Cardiac fibroblast (primary cell): ENCODE measurements at regions not wholly inside any gene's neighbourhood (a gene's known extent, or its start where the extent isn't known, plus 50 kb on each side); places are given as distances from the start of the nearest gene placed in this dataset.

Source experiments
- DNase-seq, 2 donors: peaks; one replicate each; pipeline versions ENCODE4 v3.0.0 to v3.0.0-alpha.2; 2010; ENCODE audit warnings: low read depth in 2 of 2
- H3K4me3 ChIP-seq, 2 donors: replicated peaks in 1 of 2; 1 replicate in 1 of 2; 2 replicates in 1 of 2; pipeline ENCODE4 v1.5.1; 2011; ENCODE audit warnings: low read depth in 2 of 2, low read length in 2 of 2, mild to moderate bottlenecking in 2 of 2, moderate library complexity in 1 of 2
- CTCF ChIP-seq: IDR thresholded peaks from one replicate; pipeline ENCODE4 v1.5.1; 2011; ENCODE audit warnings: low read depth, mild to moderate bottlenecking, low read length, inconsistent platforms

GRCh38 chr6:3565291-3565690 lies 108.4 kb upstream of the SLC22A23 start:
- no peak for DNase-seq
- H3K4me3 ChIP-seq = no peak overlapping the region
- no peak for TF ChIP-seq CTCF

- no peak overlapping the region for H3K4me3 ChIP-seq
- DNase-seq = peak; percentile 35 to 82
These were observed 104.9 kb upstream of the SLC22A23 start for GRCh38 chr6:3561725-3562124.

GRCh38 chr6:3560211-3560610 lies 103.4 kb upstream of the SLC22A23 start:
- no peak for TF ChIP-seq CTCF
- DNase-seq = no peak
- no peak overlapping the region for H3K4me3 ChIP-seq

More at GRCh38 chr6:3561725-3562124, 104.9 kb upstream of the SLC22A23 start:
- peak; percentile 41 for TF ChIP-seq CTCF

- TF ChIP-seq CTCF = no peak
- H3K4me3 ChIP-seq = no peak overlapping the region
- DNase-seq = no peak
These were observed 102.7 kb upstream of the SLC22A23 start for GRCh38 chr6:3559561-3559960.

- DNase-seq = no peak
- no peak for TF ChIP-seq CTCF
- H3K4me3 ChIP-seq = no peak overlapping the region
These were observed 100.5 kb upstream of the SLC22A23 start for GRCh38 chr6:3557336-3557735.

GRCh38 chr6:3553254-3553653 lies 96.4 kb upstream of the SLC22A23 start:
- no peak for DNase-seq
- H3K4me3 ChIP-seq = no peak overlapping the region
- TF ChIP-seq CTCF = no peak

GRCh38 chr6:3551716-3552511 lies 95.1 kb upstream of the SLC22A23 start:
- no peak overlapping the region for H3K4me3 ChIP-seq
- no peak for TF ChIP-seq CTCF

More at GRCh38 chr6:3551716-3552511, 95.1 kb upstream of the SLC22A23 start:
- DNase-seq = no peak
